GM12872 (cell line): ENCODE measurements at regions not wholly inside any gene's neighbourhood (a gene's known extent, or its start where the extent isn't known, plus 50 kb on each side); places are given as distances from the start of the nearest gene placed in this dataset.

ENCODE experiments used
- TF ChIP-seq, protein P1 (sequence below): IDR thresholded peaks from 3 replicates; pipeline ENCODE4 v1.5.1; 2011; ENCODE audit warnings: low read depth, mild to moderate bottlenecking, low read length, moderate library complexity; ENCODE audit not compliant: insufficient read depth

GRCh38 chr2:129580001-129580400 lies 399.5 kb upstream of the RAB6C start:
- TF ChIP-seq, protein P1, sequence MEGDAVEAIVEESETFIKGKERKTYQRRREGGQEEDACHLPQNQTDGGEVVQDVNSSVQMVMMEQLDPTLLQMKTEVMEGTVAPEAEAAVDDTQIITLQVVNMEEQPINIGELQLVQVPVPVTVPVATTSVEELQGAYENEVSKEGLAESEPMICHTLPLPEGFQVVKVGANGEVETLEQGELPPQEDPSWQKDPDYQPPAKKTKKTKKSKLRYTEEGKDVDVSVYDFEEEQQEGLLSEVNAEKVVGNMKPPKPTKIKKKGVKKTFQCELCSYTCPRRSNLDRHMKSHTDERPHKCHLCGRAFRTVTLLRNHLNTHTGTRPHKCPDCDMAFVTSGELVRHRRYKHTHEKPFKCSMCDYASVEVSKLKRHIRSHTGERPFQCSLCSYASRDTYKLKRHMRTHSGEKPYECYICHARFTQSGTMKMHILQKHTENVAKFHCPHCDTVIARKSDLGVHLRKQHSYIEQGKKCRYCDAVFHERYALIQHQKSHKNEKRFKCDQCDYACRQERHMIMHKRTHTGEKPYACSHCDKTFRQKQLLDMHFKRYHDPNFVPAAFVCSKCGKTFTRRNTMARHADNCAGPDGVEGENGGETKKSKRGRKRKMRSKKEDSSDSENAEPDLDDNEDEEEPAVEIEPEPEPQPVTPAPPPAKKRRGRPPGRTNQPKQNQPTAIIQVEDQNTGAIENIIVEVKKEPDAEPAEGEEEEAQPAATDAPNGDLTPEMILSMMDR: no peak

- TF ChIP-seq, protein P1: no peak
Observed at GRCh38 chr2:129585760-129586159, 393.7 kb upstream of the RAB6C start.

GRCh38 chr2:129587426-129588064 lies 391.9 kb upstream of the RAB6C start:
- TF ChIP-seq, protein P1: no peak

DNA sequence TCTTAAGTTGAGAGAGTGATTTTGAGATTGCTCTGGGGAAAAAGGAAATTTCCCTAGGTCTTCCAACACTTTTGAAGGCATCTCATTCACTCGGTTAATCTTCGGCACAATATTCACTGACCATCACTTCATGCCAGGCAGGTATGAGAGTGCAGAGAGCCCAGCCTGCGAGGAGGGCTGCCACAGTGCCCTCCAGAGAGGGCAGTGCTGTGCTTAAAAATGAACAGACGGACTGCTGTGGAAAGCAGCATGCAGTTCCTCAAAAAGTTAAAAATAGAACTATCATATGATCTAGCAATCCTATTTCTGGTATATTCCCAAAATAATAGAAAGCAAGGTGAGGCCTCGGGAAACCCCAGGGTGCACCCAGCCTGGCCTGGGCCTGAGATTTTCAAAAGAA lies 374.9 kb upstream of the RAB6C start:
- TF ChIP-seq, protein P1: no peak

DNA sequence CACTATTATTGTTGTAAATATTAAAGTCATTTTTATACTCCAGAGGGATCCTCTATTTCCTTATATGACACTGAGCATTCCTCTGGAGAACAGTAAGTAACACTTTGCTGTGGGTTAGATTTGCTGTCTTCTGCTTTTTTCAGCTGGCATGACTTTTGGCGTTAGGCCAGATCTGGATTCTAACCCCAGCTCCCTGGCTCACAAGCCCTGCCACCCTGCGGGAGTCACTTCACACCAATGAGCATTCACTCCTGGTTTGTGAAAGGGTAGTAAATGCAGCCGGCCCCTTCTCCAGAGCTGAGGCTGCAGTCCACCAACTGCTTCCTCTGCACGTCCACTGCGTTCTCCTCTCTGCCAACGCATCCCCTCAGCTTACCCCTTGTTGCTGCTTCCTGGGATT lies 373.8 kb upstream of the RAB6C start:
- TF ChIP-seq, protein P1: no peak

DNA sequence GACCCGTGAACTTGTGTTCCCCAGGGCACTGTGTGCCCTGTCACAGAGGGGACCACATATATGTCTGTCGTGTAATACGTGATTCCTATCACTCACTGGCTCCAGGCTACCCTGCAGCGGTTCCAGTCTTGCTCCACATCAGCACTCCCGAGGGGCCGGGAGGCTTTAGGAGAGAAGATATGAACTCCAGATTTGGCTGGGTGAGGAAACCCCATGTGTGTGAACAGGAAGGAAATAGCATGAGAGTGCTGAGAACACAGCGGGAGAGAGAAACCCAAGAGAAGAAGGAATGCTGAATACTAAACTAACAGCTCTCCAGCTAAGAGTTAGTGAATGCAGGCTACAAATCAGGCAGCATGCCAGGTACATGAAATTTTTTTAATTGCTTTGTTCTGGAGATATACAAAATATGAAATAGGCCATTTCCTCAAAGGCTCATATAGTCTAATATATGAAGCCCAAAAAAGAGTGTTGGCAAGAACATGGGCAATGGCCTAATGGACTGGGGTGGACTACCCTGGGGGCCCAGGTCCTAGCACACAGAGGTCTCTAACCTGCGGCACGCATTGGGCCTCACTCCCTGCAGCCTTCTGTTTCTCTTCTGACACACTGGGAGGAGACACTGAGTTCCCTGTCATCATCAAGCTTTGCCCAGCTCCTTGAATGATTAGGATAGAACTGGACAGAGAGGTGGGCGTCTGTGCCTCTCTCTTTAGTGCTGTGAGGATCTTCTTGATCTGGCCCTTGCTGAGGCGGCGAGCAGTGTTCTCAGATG lies 372.8 kb upstream of the RAB6C start:
- TF ChIP-seq, protein P1: no peak

DNA sequence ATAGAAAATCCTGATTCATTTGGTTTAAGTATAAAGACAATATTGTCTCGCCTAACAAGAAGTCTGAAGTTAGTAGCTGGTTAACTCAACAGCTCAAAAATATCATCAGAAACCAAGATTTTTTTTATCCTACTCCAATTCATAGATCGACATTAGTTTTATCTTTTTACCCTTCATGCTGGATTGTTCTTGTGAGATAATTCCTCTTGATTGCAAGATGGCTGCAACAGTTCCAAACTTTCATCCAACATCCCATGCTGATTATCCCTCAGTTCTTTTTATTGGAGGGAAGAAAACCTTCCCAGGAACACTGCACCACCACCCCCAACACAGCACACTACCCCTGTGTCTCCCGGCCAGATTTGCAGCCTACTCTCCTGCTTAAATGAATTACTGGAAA lies 370.2 kb upstream of the RAB6C start:
- TF ChIP-seq, protein P1: no peak
